NCI-H2107 (cell line): ENCODE measurements at regions not wholly inside any gene's neighbourhood (a gene's known extent, or its start where the extent isn't known, plus 50 kb on each side); places are given as distances from the start of the nearest gene placed in this dataset.

Experiments used
- DNase-seq: peaks from one replicate; lab custom pipeline; 2025; lab: John Stamatoyannopoulos, UW

GRCh38 chr1:185501099-185501498, 184.1 kb upstream of the IVNS1ABP start:
- DNase-seq = no peak

DNA sequence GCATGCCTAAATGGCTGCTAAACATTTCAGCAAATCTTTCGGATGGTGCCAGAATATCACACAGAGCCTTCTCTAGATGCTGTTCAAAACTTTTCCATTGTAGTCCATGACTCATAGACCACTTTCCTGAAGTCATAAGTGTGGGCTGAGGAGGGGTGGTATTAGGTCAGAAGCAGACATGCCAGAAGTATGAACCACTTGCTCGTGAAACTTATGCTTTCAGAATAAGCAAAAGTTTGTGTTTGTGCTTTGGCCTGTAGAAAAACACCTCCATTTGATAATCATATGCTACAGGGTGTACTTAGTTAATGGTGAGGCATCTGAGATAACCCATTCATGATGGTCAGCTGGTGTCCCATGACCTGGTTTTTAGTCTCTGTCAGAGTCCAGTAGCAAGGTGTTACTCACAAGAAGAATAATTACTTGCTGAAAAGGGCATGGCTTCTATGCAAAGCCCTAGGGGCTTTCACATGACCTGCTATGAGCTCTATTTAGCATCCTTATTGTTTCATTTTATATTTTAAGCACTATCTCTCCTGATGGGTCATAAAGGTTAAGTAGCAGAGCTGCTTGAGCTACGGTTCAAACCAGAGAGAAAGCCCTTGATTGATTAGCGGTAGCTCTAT, 183.1 kb upstream of the IVNS1ABP start:
- no peak for DNase-seq

GRCh38 chr1:185498207-185498606, 181.2 kb upstream of the IVNS1ABP start:
- no peak for DNase-seq

DNA sequence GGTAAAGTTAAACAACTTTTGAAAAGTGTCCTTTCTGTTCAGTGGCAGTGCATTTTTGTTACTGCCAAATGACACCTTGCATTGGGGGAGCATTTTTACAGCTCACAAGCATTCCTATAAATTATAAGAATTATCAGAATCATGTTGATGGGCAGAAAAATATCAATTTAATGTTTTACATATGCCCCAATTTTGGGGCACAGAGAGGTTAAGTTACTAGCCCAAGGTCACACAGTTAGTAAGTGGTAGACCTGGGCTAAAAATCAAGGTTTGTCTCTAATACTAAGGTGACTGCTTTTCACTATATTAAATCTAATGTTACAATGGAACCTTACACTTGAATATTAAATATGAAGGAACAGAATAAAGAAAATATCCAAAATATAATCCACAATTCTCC, 180.1 kb upstream of the IVNS1ABP start:
- no peak for DNase-seq

DNA sequence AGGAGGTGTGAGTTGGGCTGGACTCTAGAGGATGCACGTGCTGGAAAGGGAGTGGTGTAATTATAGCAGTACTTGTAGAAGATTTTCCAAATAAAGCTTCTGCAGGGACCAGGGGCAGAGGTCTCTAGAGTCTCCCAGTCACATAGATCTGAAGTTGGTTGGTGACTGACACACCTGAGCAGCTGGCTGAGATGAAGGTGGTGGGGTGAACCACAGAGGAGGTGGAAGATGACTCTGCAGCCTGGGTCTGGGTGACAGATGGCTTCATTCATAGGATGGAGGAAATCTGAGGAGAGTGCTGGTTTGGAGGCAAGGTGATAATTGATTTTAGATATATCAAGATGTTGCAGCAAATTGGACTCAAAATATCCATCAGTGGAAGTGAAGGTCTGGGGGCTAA, 178.9 kb upstream of the IVNS1ABP start:
- DNase-seq = no peak

DNA sequence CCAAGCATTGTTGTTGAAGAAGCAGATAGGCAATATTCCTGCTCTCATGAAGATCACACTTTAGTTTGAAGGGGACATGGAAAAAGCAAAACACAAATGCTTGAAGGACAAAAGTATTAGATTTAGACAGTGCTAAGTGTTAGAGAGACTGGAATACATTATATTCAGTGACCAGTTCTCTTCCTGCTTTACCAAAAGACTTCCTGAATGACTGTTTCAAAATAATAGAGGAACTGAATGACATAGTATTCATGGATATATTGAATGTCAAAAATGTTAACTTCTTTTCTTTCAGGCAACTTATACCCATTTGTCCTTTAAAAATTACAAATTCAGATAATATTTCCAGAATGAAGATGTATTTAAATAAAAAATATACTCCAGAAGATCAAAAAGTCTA, 178.0 kb upstream of the IVNS1ABP start:
- no peak for DNase-seq

- DNase-seq = no peak
These were observed 175.2 kb upstream of the IVNS1ABP start for GRCh38 chr1:185492089-185492825.

- DNase-seq = no peak
These were observed 174.6 kb upstream of the IVNS1ABP start for GRCh38 chr1:185491604-185492003.

GRCh38 chr1:185490924-185491323, 173.9 kb upstream of the IVNS1ABP start:
- no peak for DNase-seq

DNA sequence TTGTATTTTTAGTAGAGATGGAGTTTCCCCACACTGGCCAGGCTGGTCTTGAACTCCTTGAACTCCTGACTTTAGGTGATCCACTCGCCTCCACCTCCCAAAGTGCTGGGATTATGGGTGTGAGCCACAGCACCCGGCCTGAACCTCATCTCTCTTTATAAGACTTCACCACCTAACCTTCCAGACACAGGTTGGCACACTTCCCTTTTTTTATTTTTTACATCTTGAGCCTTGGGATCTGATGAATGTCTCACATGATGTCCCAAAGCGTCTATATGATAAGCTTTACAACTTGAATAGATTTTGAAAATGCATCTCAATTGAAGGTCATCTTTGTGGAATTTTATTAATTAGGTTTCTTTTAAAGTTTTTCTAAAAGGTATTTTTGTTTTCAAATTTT, 172.4 kb upstream of the IVNS1ABP start:
- DNase-seq = no peak

DNA sequence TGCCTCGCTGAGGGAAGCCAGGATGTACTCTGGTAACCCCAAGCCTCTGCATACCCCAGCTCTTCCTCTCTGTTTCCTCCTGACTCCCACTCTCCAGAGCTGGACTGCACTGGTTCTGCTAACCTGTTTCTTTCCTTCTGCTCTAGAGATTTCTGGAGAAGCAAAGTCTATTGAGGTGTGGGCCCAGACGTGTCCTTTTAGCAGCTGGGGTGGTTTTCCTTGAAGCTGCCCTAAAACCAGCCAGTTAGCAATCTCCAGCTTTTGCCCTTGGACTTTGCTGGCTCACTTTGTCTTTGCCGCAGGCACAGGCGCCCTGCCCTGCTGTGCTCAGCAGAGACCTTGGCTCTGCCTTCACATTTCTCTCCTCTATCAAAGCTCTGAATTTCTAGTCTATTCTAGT, 171.8 kb upstream of the IVNS1ABP start:
- DNase-seq = no peak

GRCh38 chr1:185487936-185488335, 170.9 kb upstream of the IVNS1ABP start:
- DNase-seq = no peak

GRCh38 chr1:185487026-185487425, 170.0 kb upstream of the IVNS1ABP start:
- no peak for DNase-seq

- no peak for DNase-seq
These were observed 169.3 kb upstream of the IVNS1ABP start for GRCh38 chr1:185486346-185486745.

GRCh38 chr1:185483664-185484450, 166.8 kb upstream of the IVNS1ABP start:
- peak; percentile 42 for DNase-seq

- no peak for DNase-seq
These were observed 166.2 kb upstream of the IVNS1ABP start for GRCh38 chr1:185483217-185483616.

DNA sequence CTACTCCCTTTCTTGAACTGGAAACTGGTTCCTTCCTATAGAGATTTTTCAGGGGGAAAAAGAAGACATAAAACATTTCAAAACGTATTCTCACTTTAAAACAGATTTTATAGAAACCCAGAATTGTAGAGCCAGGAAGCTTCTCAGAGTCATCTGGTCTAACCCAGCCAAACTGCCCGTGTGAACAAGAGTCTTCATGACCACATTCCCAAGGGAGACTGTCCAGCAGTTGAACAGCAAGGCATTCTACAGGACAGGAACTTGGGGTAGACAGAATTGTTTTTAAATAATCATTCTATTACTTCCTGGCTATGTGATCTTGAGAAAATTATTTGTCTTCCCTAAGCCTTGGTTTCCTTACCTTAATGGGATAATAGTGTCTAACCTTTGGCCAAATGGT, 163.5 kb upstream of the IVNS1ABP start:
- no peak for DNase-seq

- peak; percentile 12 for DNase-seq
These were observed 162.8 kb upstream of the IVNS1ABP start for GRCh38 chr1:185479796-185480195.

- DNase-seq = no peak
These were observed 161.8 kb upstream of the IVNS1ABP start for GRCh38 chr1:185478877-185479276.

- no peak for DNase-seq
These were observed 160.9 kb upstream of the IVNS1ABP start for GRCh38 chr1:185477638-185478580.

DNA sequence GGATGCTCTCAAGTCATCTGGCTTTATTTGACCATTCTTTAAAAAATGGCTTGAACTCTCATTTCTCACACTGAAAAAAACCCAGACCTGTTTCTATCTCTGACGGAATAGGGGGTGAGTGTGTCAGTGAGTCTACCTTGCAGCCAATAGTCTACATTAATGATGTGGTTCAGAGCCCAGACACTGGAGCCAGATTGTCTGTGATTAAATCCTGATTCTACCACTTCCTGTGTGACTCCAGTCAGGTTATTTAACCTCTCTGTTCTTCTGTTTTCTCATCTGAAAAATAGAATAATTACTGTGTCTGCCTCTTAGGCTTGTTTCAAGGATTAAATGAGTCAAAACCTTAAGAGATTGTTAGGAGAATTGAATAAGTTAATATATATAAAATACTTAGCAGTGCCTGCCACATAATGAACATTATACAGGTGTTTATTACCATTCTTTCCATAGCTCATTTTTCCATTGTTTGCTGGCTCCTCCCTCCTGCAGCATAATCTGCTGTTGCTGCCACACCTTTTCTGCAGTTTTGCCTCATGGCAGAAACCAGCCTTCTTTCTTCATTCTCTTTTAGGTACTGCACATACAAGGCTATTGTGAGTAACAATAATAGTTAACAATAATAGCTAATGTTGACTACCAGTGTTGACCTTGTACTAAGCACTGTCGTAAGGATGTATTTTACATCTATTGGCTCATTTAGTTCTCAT, 157.6 kb upstream of the IVNS1ABP start:
- no peak for DNase-seq
